GM21529 (cell line): ENCODE measurements at regions not wholly inside any gene's neighbourhood (a gene's known extent, or its start where the extent isn't known, plus 50 kb on each side); places are given as distances from the start of the nearest gene placed in this dataset.

Experiments
- ATAC-seq: cut with Tn5 transposase; IDR thresholded peaks from one replicate; pipeline ENCODE4 v1.9.1; 2021; ENCODE audit not compliant: unreplicated experiment

DNA sequence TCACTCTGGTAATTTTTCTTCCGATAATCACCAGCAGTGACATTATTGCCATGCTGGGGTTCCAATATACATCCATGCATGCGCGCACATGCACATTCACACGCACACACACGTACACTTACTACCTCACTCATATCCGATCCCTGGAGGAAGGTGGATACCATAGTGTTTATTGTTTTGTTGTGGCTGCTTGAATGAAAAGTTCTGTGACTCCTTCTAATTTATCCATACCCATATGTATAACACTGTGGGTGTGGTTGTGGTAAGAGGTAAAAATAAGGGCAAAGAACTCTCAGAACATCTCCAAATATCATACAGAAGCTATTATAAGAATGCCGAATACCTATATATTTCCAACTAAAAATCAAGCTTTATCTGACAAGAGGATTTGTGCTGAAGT lies 407.8 kb upstream of the PODXL start:
- no peak for ATAC-seq

DNA sequence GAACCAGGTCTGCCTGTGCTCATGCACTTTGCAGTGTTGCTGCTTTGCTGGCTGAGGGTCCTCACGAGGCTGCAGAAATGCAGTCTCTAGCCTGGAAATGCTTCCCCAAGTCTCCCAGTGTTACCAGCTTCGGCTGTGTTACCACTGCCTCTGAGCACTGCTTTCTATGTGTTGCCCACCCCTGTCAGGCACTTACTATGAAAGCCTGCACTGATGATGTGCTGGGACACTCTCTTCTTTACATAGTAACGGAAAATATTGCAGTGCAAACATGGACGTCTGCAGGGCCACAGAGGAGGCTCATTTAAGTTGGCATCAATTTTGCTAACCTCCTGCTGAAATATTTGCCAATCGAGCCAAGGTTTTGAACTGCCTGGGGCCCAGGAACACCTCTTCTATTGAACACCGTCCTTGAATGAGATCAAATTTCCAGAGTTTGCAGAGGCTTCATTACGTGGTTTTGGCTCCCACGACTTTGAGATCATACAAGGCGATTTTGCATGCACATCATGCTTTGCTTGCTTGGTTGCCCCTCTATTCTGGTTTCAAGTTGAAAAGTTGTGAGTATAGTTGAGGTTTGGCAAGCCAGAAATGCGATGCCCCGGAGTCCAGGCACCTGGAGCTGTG lies 404.7 kb upstream of the PODXL start:
- no peak for ATAC-seq

DNA sequence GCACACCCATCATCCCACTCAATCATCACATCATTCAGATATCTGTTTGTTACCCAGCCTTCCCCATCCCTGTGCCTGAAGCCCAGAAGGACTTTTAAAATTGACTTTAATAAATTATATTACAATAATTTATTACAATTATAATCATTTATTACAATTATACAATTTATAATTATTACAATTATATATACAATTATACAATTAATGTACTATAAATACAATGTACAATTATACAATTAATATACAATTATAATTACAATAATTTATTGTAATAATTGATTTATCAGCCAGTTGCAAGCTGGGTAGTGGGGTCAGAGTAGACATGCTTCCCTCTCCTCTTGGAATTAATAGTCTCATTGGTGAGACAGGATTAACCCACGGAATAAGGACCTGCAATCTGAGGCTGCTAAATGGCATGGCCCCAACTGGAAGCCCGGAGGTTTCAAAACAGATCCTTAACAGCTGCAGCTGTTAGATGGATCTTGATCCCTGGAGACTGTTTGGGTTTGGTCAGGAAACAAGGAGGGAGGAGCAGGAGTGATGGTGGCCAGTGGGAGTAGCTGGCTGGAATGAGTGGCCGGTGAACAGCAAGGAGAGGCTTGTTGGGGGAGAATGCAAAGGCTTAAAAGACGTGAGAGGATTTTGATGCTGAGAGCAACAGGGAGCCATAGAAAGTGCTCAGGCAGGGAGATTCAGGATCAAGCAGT lies 402.8 kb upstream of the PODXL start:
- no peak for ATAC-seq

DNA sequence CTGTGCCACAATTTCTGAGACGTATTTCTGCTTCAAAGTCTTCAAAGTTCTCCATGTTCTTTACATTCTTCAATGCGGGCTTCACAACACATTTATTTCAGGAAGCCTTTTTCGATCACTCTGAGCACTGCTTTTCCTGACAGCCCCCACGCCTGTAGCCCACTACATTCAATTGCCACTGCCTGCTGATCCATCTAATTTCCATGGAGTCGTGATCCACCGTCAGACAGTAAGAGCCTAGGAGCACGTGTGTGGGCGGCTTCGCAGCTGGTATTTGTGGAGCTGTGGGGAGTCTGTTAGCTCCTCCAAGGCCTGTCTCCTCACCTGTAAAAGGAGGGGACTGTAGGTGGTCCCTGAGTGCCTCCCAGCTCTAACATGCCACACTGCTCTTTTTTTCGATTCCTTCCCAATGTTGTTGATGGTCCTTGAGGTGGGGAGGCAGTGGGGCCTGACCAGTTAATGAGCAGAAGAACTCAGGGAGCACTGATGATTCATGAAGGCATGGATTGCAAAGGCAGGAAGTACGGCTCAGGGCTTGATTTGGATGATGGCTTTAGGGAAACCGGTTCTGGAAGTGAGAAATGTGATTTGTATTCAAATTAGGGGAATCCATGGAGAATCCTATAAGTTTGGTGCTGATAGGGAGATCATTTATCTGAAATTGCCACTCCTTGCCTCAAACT lies 401.1 kb upstream of the PODXL start:
- no peak for ATAC-seq

DNA sequence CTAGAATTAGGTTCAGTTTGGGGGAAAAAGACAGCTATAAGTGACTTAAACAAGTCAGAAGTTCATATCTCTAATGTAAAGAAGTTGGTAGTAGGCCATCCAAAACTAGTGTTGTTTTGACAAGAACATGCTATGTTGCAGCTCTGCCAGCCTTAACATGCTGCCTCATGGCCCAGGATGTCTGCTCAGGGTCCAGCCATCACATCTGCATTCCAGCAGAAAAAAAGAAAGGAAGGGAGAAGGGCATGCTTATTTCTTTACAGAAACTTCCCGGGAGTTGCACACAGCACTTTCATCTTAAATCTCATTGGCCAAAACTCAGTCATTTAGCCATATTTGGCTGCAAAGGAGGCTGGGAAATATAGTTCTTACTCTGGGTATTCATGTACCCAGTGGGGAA lies 400.4 kb upstream of the PODXL start:
- ATAC-seq, result no peak

DNA sequence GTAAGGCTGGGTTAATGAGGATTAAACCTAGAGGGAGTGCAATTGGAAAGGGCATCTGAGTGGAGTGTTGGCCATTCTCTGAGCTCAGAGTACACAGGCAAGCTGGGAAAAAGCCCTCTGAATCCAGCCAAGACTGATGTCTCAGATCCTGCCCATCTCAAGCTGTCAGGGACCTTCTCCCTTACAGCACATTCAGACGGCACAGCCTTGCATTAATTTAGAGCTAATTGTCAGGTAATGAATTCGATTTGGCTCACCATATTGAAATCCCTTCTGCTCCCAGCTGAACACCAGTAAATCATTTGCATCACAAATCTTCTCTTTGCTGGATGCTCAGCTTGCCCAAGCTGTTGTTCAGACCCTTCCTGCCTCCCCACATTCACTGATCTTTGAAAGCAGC lies 399.3 kb upstream of the PODXL start:
- no peak for ATAC-seq

DNA sequence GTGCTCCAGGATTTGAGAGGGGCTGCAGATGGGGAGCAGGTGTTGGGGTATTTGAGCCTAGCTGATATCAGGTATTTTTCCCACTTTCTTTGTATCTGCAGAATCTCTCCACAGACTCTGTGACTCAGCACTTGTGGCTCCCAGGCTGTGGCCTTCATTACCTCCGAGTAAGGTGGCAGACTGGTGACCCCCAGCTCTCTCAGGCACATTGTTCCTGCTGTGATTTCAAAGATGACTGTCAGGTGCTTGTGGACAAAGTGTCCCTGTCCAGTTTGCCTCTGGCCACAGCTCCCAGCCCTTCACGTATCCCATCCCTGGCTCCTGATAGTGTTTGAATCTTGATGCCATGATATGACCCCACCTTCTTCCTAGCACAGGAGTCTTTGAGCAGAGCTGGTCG lies 396.8 kb upstream of the PODXL start:
- no peak for ATAC-seq

DNA sequence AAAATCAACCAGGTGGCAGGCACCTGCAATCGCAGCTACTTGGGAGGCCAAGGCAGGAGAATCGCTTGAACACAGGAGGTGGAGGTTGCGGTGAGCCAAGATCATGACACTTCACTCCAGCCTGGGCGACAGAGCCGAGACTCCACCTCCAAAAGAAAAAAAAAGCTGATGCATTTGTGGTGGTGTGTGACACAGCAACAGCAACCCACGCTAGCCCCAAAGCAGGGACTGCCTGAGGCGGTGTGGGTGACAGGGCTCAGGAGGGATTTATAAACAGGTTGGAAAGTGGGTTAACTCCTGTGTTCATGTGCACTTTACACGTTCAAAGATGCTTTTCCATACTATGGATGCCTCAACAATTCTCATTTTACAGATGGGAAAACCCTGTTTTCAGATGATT lies 395.9 kb upstream of the PODXL start:
- ATAC-seq, result no peak

DNA sequence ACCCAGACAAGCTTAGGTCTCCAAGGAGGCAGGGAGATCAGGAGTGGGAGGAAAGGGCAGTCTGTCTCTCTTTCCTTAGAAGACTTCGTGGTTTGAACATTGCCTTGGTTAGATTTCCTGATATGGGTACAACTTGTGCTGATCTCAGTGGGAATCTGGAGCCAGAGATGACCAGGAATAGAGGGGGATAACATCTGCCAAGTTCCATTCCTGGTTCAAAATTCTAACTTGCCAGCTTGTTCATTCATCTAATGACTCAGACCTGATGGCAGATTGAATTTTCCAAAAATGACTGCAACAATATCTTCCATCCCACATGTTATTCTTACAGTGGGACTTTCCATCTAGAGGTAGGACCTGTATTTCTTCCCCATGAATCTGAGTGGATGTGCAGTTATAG lies 394.3 kb upstream of the PODXL start:
- ATAC-seq, result no peak

DNA sequence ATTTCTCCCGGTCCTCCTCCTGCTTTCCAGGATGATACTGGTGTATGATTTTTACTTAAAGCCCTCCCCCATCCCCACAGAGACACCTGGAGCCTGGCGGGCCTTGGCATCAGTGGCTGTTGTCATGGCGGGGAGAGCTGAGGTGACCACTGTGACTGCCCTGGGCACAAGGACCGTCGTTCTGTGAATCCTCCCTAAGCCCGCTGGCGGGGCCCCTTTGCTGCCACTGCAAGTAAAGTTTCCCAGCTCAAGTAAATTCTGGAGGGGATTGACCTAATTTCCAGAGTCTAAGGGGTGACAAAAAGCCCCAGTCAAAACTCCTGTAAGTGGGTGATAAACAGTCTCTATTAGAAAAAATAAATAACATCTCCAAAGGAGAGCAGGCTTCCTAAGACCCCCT lies 393.2 kb upstream of the PODXL start:
- ATAC-seq, result no peak

DNA sequence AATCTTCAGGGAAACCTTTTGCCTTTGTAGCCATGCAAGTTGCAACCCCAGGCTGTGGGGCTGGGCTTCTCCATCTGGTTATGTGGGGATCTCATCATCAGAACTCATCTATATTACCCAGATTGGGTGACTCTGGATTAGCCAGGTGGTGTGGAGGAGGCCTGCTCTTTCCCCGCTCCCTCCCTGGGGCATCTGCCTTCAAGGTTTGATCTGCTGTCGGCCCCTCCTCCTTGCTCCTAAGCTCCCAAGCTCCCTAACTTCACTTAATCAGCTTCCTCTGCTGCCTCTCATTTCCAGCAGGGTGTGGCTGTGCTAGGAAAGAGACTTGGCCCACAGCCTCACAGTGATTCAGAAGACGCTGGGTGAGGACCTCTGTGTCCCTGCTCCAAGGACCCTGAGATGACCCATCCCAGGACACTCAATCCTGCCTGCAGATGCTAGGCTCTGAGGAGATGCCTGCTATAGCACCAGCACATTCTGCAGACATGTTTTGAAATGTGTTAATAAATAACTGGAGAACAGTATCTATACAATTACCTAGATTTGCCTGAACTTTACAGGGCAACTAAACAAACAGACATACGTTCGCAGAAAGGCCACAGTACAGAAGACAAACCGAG lies 392.1 kb upstream of the PODXL start:
- ATAC-seq, result no peak

DNA sequence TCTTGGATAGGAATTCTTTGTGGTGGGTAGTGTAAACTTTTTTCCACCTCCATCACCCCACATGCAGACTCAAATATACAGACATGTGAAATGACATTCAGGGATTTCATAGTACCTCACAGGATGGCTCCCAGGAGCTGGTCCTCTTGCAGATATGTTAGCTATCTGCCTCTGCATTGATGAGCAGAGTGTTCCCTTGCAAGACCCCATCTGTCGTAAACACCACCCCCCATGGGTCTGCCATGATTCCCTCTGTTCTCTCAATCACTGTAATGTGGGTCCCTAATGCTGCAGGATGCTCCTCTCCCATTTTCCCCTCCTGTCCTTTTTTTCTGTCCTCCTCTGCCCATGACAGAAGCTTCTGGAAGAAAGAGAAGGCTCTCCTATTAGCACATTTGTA lies 391.2 kb upstream of the PODXL start:
- ATAC-seq, result no peak

DNA sequence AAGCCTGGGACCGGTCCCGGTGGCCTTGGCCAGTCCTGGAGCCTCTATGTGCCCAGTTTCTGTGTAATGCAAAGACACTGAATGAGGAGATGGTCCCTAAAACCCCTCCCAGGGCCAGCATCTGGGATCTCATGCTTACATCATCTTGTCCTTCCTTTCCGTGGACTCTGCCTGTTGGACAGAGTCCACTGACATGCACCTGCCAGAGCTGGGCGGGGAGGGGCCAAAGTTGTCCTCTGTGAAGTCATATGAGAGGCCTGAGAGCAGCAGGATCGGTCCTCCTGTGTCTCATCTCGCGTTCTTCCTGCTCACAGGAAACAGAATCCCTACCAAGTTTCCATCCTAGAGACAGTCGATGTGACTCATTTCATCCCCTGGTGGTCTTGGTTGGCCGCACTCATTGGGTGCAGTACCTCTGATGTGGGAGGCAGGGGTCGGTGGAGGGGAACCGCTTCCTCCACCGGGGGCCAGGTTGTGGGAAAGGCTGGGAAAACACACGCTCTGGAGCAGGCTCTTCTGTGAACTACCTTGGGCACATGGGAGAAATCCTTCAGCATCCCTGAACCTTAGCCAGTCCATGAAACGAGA lies 389.6 kb upstream of the PODXL start:
- ATAC-seq, result no peak

DNA sequence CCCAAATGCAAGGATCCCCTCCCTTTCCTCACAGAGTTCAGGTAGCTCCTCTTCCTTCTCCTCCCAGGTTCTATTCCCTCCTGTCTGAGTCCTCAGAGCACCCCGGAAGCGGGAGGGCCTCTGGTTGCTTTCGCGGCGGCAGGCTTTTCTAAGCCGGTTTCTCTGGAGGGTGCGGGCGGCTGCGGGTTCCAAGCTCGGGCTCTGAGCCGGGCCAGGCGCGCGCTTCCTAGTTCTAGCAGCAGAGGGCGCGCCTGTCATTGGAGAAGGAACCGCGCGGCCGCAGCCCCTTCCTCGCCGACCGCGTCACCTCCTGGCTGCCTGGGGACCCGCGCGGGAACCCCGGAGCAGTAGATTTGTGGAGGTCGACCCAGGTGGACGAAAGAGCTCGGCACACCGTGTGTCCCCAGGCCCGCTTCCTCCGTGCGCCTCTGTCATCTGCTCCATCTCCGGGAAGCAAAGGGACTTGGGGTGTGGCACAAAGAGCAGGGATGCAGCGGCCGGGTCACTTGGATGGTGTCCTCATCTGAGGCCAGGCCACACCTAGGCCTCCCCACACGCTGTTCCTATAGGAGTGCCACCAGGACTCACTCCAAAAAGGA lies 389.0 kb upstream of the PODXL start:
- peak; percentile 68 for ATAC-seq

DNA sequence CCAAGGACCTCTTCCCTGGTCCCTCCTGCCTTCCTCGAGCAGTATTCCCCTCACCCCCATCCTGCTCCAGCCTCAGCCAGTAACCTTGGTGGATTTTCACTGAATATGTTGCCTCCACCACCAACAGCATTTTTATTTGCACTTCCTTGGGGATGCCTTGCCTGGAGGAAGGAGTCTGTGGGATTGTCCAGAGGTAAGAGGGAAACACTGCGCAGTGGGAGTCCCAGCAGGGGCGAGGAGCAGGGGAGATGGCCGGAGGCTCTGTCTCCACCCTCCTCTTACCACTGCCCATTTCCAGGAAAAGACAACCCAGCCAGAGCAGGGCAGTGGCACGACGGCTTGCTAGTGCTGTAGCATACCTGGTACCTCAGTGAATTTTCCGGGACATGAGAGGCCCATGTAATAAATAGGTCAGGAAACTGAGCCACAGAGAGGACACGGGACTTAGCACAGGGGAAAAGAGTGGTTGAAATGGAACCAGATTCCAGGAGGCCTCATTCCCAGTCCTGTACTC lies 388.2 kb upstream of the PODXL start:
- no peak for ATAC-seq

DNA sequence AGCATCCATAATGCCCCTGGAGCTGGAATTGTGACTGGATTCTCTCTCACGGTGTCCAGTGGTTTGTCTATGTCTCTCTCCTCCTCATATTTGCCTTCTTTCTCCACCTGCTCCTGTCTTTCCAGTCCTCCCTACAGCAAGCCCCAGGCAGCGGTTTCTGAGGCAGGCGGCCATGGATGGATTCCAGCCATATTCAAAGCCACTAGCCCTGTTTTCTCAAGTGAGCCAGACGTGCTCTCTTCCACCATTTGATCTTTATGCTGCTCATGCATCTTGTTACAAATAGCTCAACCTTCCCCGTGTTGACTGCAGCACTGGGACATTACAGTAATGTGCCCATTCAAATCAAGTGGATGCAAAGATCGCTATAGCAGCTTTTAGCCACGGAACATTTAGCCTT lies 387.2 kb upstream of the PODXL start:
- ATAC-seq, result no peak

DNA sequence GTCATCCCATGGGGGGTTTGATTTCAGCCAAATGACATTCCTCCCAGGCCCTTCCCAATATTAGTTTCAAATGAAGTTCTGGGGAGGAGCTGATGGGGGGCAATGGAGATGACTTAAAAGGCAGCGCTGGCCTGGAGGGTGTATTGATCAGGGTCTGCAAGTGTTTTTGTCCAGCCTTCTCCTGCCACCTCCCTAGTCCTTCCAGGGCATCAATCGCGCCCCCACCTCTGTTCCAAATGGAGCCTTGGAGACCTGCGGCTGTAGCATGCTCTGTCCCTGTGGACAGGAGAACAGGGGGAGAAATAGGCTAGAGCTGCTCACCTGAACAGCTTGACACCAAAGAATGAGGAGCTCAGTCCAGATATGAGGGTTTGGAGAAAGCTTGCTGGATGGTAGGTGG lies 386.8 kb upstream of the PODXL start:
- no peak for ATAC-seq

DNA sequence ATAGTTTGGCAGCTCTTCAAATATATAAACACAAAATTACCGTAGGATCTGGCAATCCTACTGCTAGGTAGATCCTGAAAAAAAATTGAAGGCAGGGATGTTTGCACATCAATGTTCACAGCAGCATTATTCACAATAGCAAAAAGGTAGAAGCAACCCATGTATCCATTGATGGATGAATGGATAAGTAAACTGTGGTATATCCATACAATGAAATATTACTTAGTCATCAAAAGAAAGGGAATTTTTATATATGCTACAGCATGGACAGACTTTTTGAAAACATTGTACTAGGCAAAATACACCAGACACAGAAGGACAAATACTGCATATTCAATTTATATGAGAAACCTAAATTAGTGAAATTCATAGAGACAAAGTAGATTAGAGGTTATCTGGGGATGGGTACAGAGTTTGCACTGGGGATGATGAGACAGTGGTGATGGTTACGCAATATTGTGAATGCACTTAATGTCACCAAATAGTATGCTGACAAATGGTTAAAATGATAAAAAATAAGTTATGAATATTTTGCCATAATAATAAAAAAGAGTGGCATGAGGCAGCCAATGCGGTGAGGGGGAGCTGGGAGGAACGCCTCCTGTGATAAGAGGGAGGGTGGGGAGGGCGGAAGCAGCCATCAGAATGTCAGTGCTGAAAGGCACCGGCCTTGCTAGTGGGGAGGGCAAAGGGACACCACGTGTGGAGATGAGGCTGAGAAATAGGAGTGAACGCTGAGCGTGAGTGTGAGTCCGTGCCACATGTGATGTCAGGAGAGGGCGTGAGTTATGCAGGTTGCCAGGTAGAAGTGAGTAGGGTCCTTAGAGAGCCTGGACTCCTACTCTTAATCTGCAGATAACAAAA lies 386.1 kb upstream of the PODXL start:
- ATAC-seq, result no peak

DNA sequence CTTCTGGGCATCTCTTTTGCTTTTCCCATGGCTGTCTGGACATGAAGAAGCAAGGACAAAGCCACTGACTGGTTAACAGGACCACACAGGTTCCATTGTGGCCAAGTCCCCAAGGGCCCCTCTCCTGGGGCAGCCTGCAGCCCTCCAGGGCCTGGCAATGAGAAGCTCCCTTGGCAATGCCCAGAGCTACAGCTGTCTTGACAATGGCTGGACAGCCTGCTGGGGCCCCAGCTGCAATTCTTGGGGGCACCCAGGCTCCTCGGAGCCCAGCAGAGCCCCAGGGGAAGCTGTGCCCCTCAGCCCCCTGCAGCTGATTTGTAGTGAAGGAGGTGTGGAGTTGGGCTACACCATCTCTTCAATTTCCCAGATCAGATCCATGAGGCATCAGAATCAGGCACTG lies 384.9 kb upstream of the PODXL start:
- ATAC-seq, result no peak

DNA sequence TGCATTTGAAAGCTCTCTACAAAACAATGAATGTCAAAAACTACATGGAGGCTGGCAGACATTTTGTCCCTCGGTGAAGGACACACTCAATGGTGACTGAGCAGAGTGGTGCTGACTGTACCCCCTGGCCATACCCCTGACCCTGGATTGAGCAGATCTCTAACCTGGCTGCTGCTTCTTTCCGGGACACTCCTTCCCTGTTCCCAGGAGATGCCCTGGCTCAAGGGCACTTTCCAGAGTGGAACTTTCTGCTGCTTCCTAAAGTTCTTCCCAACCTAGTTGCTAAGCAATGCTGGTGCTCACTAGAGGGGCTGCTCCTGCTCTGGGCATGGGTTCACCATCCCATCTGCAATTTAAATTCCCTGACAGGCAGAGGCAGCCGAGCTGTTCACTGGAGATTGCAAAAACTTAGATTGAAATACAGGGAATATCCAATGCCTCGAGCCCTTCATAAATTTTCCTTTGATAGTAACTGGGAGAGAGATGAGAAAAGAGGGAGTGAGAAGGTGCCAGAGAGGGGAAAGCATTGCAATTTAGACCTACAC lies 384.3 kb upstream of the PODXL start:
- no peak for ATAC-seq
